H1 (cell line): ENCODE measurements at regions not wholly inside any gene's neighbourhood (a gene's known extent, or its start where the extent isn't known, plus 50 kb on each side); places are given as distances from the start of the nearest gene placed in this dataset.

Experiments used
- BACH1 ChIP-seq: IDR thresholded peaks from 2 replicates; pipeline ENCODE4 v1.6.1; 2012; ENCODE audit warnings: low read length, improper control_type of control experiment
- CHD2 ChIP-seq: IDR thresholded peaks from 2 replicates; pipeline ENCODE4 v1.6.1; 2012; ENCODE audit warnings: low read length, improper control_type of control experiment
- CHD7 ChIP-seq: fragments of 300-600 bp; sonication (generic); IDR thresholded peaks from 2 replicates; pipeline ENCODE4 v1.7.1; 2012; ENCODE audit warnings: low read length, moderate library complexity, mild to moderate bottlenecking, inconsistent platforms; ENCODE audit not compliant: insufficient replicate concordance
- CTCF ChIP-seq, 3 experiments: IDR thresholded peaks; 1 replicate in 2 of 3; 2 replicates in 1 of 3; pipeline versions ENCODE4 v1.5.1 to v1.6.1; 2011; ENCODE audit warnings: low read length in 3 of 3, mild to moderate bottlenecking in 3 of 3, inconsistent platforms in 2 of 3, low read depth in 1 of 3, moderate library complexity in 1 of 3; ENCODE audit not compliant: insufficient read depth in 1 of 3; ENCODE audit errors: control extremely low read depth in 1 of 3
- EZH2 ChIP-seq: fragments of 200-600 bp; sonication (generic); IDR thresholded peaks from 2 replicates; pipeline ENCODE4 v1.7.1; 2012; ENCODE audit warnings: low read depth, mild to moderate bottlenecking, moderate library complexity, low read length, inconsistent platforms; ENCODE audit not compliant: severe bottlenecking
- KDM1A ChIP-seq: fragments of 200-600, 300-600 bp; sonication (generic); IDR thresholded peaks from 2 replicates; pipeline ENCODE4 v1.7.1; 2016; ENCODE audit warnings: mild to moderate bottlenecking, low read length, borderline replicate concordance
- POLR2A ChIP-seq, 2 experiments: IDR thresholded peaks; 1 replicate in 1 of 2; 2 replicates in 1 of 2; pipeline ENCODE4 v1.6.1; 2011; ENCODE audit warnings: low read depth in 2 of 2, low read length in 2 of 2, mild to moderate bottlenecking in 2 of 2; ENCODE audit errors: control extremely low read depth in 1 of 2
- POLR2AphosphoS5 ChIP-seq: IDR thresholded peaks from 2 replicates; pipeline ENCODE4 v1.6.1; 2011; ENCODE audit warnings: low read depth, low read length
- RAD21 ChIP-seq, 2 experiments: IDR thresholded peaks in 1 of 2; conservative IDR thresholded peaks in 1 of 2; 2 replicates each; pipeline ENCODE4 v1.6.1; 2011; ENCODE audit warnings: low read depth in 2 of 2, low read length in 2 of 2, improper control_type of control experiment in 1 of 2, inconsistent platforms in 1 of 2, mild to moderate bottlenecking in 1 of 2, moderate library complexity in 1 of 2
- RFX5 ChIP-seq: IDR thresholded peaks from 2 replicates; pipeline ENCODE4 v1.6.1; 2011; ENCODE audit warnings: low read depth, low read length, improper control_type of control experiment, borderline replicate concordance
- TEAD4 ChIP-seq: IDR thresholded peaks from 2 replicates; pipeline ENCODE4 v1.6.1; 2012; ENCODE audit warnings: low read depth, low read length, inconsistent platforms, mixed read lengths
- YY1 ChIP-seq: IDR thresholded peaks from 2 replicates; pipeline ENCODE4 v1.6.1; 2011; ENCODE audit warnings: low read depth, mild to moderate bottlenecking, low read length

GRCh38 chr2:239516286-239516953 lies 115.6 kb upstream of the HDAC4 start:
- no peak for TF ChIP-seq RFX5
- no peak for TF ChIP-seq CTCF (IDR thresholded peaks at IDR 0.05; ENCODE audit: control extremely low read depth in 1 of 3, insufficient read depth in 1 of 3, low read depth in 1 of 3, low read length in 3 of 3)
- no peak for TF ChIP-seq EZH2
- no peak for TF ChIP-seq POLR2AphosphoS5
- no peak for TF ChIP-seq YY1
- no peak for TF ChIP-seq BACH1
- no peak for TF ChIP-seq POLR2A (IDR thresholded peaks at IDR 0.05; ENCODE audit: control extremely low read depth in 1 of 2, low read depth in 2 of 2, low read length in 2 of 2)
- TF ChIP-seq RAD21 (IDR thresholded peaks at IDR 0.05 in 1 of 2, conservative IDR thresholded peaks at IDR 0.05 in 1 of 2; ENCODE audit: low read depth in 2 of 2, low read length in 2 of 2), result no peak
- no peak for TF ChIP-seq KDM1A
- TF ChIP-seq CHD7, result no peak
- TF ChIP-seq CHD2, result no peak
- no peak for TF ChIP-seq TEAD4
